ENCODE measurements at regions not wholly inside any gene's neighbourhood (a gene's known extent, or its start where the extent isn't known, plus 50 kb on each side); places are given as distances from the start of the nearest gene placed in this dataset.

DNA sequence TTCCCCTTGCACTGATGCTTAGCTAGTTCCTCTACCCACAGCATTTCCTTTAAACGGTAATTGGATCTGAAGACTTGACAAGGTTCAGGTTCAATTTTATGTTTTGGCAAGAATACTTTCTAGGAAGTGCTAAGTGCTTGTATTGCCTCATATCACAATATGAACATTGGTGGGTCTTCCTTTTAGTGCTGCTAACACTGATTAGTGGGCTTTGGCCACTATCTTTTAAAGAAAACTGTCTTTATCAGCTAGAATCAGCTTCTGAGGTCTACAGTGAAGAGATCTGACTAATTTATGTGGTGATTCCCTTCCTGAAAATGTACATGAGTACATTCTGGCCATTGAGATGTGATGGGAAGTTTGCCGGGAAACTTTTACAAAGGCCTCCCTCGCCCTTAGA is 316.7 kb upstream of the KLF3 start:
- Histone ChIP-seq H3K4me3 (no peak overlapping the region), H3K27me3 (replicated peaks in 1 of 7) (no peaks in the 10 kb centered on the region)
- no peak for DNase-seq

DNA sequence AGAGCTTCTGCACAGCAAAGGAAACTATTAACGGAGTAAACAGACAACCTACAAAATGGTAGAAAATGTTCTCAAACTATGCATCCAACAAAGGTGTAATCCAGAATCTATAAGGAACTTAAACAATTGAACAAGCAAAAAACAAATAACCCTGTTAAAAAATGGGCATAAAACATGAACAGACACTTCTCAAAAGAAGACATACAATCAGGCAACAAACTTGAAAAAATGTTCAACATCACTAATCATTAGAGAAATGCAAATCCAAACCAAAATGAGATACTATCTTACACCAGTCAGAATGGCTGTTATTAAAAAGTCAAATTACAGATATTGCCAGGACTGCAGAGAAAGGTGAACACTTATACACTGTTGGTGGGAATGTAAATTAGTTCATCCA is 309.6 kb upstream of the KLF3 start:
- Histone ChIP-seq H3K4me1 (no peaks in the 10 kb centered on the region), H3K9me3 (peaks cover 0 to 39% (median 23%) of the 10 kb centered on the region in 8 donors), H3K4me3 (no peak overlapping the region), H3K36me3 (no peaks in the 10 kb centered on the region), H3K27me3 (replicated peaks in 1 of 7) (no peaks in the 10 kb centered on the region), H3K27ac (no peak overlapping the region)
- 94 to 100% (median 97%) methylated on average over 1 of the region's 1 CpG for WGBS, 5 donors
- TF ChIP-seq, protein P1, sequence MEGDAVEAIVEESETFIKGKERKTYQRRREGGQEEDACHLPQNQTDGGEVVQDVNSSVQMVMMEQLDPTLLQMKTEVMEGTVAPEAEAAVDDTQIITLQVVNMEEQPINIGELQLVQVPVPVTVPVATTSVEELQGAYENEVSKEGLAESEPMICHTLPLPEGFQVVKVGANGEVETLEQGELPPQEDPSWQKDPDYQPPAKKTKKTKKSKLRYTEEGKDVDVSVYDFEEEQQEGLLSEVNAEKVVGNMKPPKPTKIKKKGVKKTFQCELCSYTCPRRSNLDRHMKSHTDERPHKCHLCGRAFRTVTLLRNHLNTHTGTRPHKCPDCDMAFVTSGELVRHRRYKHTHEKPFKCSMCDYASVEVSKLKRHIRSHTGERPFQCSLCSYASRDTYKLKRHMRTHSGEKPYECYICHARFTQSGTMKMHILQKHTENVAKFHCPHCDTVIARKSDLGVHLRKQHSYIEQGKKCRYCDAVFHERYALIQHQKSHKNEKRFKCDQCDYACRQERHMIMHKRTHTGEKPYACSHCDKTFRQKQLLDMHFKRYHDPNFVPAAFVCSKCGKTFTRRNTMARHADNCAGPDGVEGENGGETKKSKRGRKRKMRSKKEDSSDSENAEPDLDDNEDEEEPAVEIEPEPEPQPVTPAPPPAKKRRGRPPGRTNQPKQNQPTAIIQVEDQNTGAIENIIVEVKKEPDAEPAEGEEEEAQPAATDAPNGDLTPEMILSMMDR (IDR thresholded peaks at IDR 0.05 in 8 of 11, conservative IDR thresholded peaks at IDR 0.05 in 3 of 11): no peak
- no peak for TF ChIP-seq POLR2A (IDR thresholded peaks at IDR 0.05)
- TF ChIP-seq POLR2AphosphoS5 (IDR thresholded peaks at IDR 0.05): no peak
- no peak for DNase-seq
- intact Hi-C loops (cut with DNase I; ENCODE audit: low total_unique reads): no loop called here

More for the DNA sequence above, 316.7 kb upstream of the KLF3 start:
- H3K9me3 ChIP-seq: peaks cover 0 to 36% (median 16%) of the 10 kb centered on the region in 8 donors
- intact Hi-C loops (cut with DNase I; ENCODE audit: low total_unique reads): no loop called here
- no peak overlapping the region for H3K27ac ChIP-seq
- H3K36me3 ChIP-seq: no peaks in the 10 kb centered on the region
- TF ChIP-seq POLR2AphosphoS5 (IDR thresholded peaks at IDR 0.05) (no peak), POLR2A (IDR thresholded peaks at IDR 0.05) (no peak)
- TF ChIP-seq, protein P1 (IDR thresholded peaks at IDR 0.05 in 8 of 11, conservative IDR thresholded peaks at IDR 0.05 in 3 of 11): no peak
- no peaks in the 10 kb centered on the region for H3K4me1 ChIP-seq
- WGBS, 5 donors: 49 to 77% (median 52%) methylated on average over 3 of the region's 3 CpGs

DNA sequence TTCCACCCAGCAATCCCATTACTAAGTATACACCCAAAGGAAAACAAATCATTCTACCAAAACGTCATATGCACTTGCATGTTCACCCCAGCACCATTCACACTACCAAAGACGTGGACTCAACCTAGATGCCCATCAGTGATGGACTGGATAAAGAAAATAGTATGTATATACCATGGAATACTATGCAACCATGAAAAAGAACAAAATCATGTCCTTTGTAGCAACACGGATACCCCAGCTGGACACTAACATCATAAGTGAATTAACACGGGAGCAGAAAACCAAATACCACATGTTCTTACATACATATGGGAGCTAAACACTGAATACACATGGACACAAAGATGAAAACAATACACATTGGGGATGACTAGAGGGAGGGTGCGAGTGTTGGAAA is 309.1 kb upstream of the KLF3 start:
- no peak for DNase-seq
- Histone ChIP-seq H3K4me1 (no peaks in the 10 kb centered on the region), H3K9me3 (peaks cover 0 to 39% (median 23%) of the 10 kb centered on the region in 8 donors), H3K27me3 (replicated peaks in 1 of 7) (no peaks in the 10 kb centered on the region), H3K4me3 (no peak overlapping the region), H3K36me3 (no peaks in the 10 kb centered on the region), H3K27ac (no peak overlapping the region)
- TF ChIP-seq, protein P1 (IDR thresholded peaks at IDR 0.05 in 8 of 11, conservative IDR thresholded peaks at IDR 0.05 in 3 of 11): no peak
- TF ChIP-seq POLR2AphosphoS5 (IDR thresholded peaks at IDR 0.05) (no peak), POLR2A (IDR thresholded peaks at IDR 0.05) (no peak)
- WGBS, 5 donors: 90 to 92% (median 91%) methylated on average over 5 of the region's 5 CpGs
- intact Hi-C loops (cut with DNase I; ENCODE audit: low total_unique reads): no loop called here

DNA sequence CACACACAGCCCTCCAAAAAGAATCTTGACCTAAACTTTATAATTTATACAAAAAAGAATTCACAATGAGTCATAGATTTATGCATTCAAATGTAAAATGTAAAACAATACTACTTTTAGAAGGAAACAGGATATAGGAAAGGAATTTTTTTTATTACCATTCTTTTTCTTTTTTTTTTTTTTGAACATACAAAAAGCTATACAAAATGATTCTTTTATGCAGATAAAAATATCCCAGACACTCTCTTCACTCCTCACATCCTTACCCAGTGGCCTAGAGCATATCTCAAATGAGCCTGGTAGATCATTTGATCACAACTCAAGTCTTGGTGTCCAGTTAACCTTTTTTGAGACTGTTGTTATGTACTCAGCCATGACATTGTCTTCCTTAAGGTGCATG is 307.3 kb upstream of the KLF3 start:
- DNase-seq: no peak
- H3K9me3 ChIP-seq: peaks cover 0 to 31% (median 20%) of the 10 kb centered on the region in 8 donors
- H3K4me1 ChIP-seq: no peaks in the 10 kb centered on the region
- no peak overlapping the region for H3K4me3 ChIP-seq
- intact Hi-C loops (cut with DNase I; ENCODE audit: low total_unique reads): no loop called here
- no peaks in the 10 kb centered on the region for H3K36me3 ChIP-seq
- H3K27ac ChIP-seq: no peak overlapping the region
- TF ChIP-seq POLR2A (IDR thresholded peaks at IDR 0.05): no peak
- TF ChIP-seq POLR2AphosphoS5 (IDR thresholded peaks at IDR 0.05): no peak
- TF ChIP-seq, protein P1 (IDR thresholded peaks at IDR 0.05 in 8 of 11, conservative IDR thresholded peaks at IDR 0.05 in 3 of 11): no peak
- H3K27me3 ChIP-seq (replicated peaks in 1 of 7): no peaks in the 10 kb centered on the region

All from spleen (tissue), 11 donors.